HepG2 (cell line): ENCODE measurements at regions not wholly inside any gene's neighbourhood (a gene's known extent, or its start where the extent isn't known, plus 50 kb on each side); places are given as distances from the start of the nearest gene placed in this dataset.

Source experiments
- ATAC-seq: fragments of 200-7000 bp; cut with Tn5 transposase; 3 replicates; pipeline ENCODE4 v1.9.1; 2020; ENCODE audit warnings: mild to moderate bottlenecking, moderate library complexity
- BruUV-seq: library from RNA; stranded (reverse); fragments of 400-500 nt; replicated peaks from 2 replicates; lab custom pipeline; 2021; lab: Mats Ljungman, UMichigan
- CTCF ChIA-PET: fragments of 300-600 bp; formaldehyde crosslinking; extraction: SDS; loops from one replicate; lab custom pipeline; 2021; ENCODE audit warnings: low total read pairs, inconsistent platforms, low intra/inter-chr PET ratio; lab: Yijun Ruan, JAX
- POLR2A ChIA-PET: fragments of 350-600 bp; sonication (Branson Sonifier 250); formaldehyde crosslinking; loops from one replicate; lab custom pipeline; 2020; ENCODE audit warnings: antibody characterized with exemption, inconsistent platforms; lab: Yijun Ruan, JAX
- DNase-seq: peaks from one replicate; pipeline ENCODE4 v3.0.0-alpha.2; 2015; ENCODE audit warnings: low spot score
- FAIRE-seq: peaks from 3 replicates; lab custom pipeline; 2011; peaks lifted over from hg19 to GRCh38; lab: Jason Lieb, UNC
- H2AFZ ChIP-seq: one replicate; pipeline ENCODE4 v1.6.1; 2011; ENCODE audit warnings: low read length, inconsistent platforms
- H3K27ac ChIP-seq: fragments of 300-600 bp; 3 replicates; pipeline ENCODE4 v1.8.0; 2011; ENCODE audit warnings: mixed run types, mild to moderate bottlenecking, mixed read lengths, low read length, inconsistent platforms; ENCODE audit not compliant: insufficient read depth; ENCODE audit errors: extremely low read length
- H3K27me3 ChIP-seq, 2 experiments: fragments of 200-600 bp in 1 of 2; 2 replicates in 1 of 2; 3 replicates in 1 of 2; pipeline versions ENCODE4 v1.6.0 to v1.8.0; 2011; ENCODE audit warnings: low read length in 2 of 2, mild to moderate bottlenecking in 2 of 2, moderate library complexity in 2 of 2, inconsistent platforms in 1 of 2; ENCODE audit not compliant: insufficient read depth in 2 of 2, control insufficient read depth in 1 of 2
- H3K36me3 ChIP-seq, 2 experiments: fragments of 200-600 bp in 1 of 2; replicated peaks in 1 of 2; 2 replicates in 1 of 2; 3 replicates in 1 of 2; pipeline versions ENCODE4 v1.5.1 to v1.8.0; 2011; ENCODE audit warnings: low read length in 2 of 2, inconsistent platforms in 1 of 2; ENCODE audit not compliant: insufficient read depth in 2 of 2, control insufficient read depth in 1 of 2
- H3K4me1 ChIP-seq: 2 replicates; pipeline ENCODE4 v1.5.1; 2012; ENCODE audit warnings: low read length, inconsistent platforms; ENCODE audit not compliant: insufficient read depth
- H3K4me2 ChIP-seq: 2 replicates; pipeline ENCODE4 v1.6.0; 2011; ENCODE audit warnings: low read depth, low read length, inconsistent platforms
- H3K4me3 ChIP-seq, 3 experiments: fragments of 200-600 bp in 1 of 3; sonication (generic), shearing (Covaris generic) in 1 of 3; replicated peaks in 1 of 3; 2 replicates each; pipeline ENCODE4 v1.5.1; 2011 to 2016; ENCODE audit warnings: low read length in 3 of 3, inconsistent platforms in 2 of 3, low read depth in 2 of 3, mild to moderate bottlenecking in 2 of 3, control low read depth in 1 of 3, mixed read lengths in 1 of 3; ENCODE audit not compliant: insufficient read depth in 1 of 3
- H3K79me2 ChIP-seq: one replicate; pipeline ENCODE4 v1.6.1; 2011; ENCODE audit warnings: low read length, inconsistent platforms; ENCODE audit not compliant: insufficient read depth
- H3K9ac ChIP-seq: 2 replicates; pipeline ENCODE4 v1.6.0; 2011; ENCODE audit warnings: mild to moderate bottlenecking, low read depth, low read length, inconsistent platforms; ENCODE audit not compliant: insufficient read depth
- H3K9me3 ChIP-seq: 2 replicates; pipeline ENCODE4 v1.5.1; 2012; ENCODE audit warnings: mild to moderate bottlenecking, low read length
- H4K20me1 ChIP-seq: 2 replicates; pipeline ENCODE4 v1.6.0; 2011; ENCODE audit warnings: inconsistent platforms, mild to moderate bottlenecking, low read length, moderate library complexity; ENCODE audit not compliant: insufficient read depth
- BRD4 ChIP-seq: sonication (generic); formaldehyde crosslinking; IDR thresholded peaks from 2 replicates; pipeline ENCODE4 v1.4.0; 2020; ENCODE audit warnings: missing genetic modification reagents
- FIP1L1 ChIP-seq: fragments of 200-400 bp; formaldehyde crosslinking; IDR thresholded peaks from 2 replicates; pipeline ENCODE4 v1.6.1; 2018; ENCODE audit warnings: low read depth, mild to moderate bottlenecking, low read length, moderate library complexity, borderline replicate concordance; ENCODE audit not compliant: insufficient read depth
- IRF9 ChIP-seq: sonication (generic); formaldehyde crosslinking; IDR thresholded peaks from 2 replicates; pipeline ENCODE4 v1.8.0; 2022; ENCODE audit warnings: missing genetic modification reagents, mild to moderate bottlenecking, borderline replicate concordance
- THRA ChIP-seq: sonication (generic); formaldehyde crosslinking; IDR thresholded peaks from 2 replicates; pipeline ENCODE4 v1.4.0; 2020; ENCODE audit warnings: missing genetic modification reagents, borderline replicate concordance
- YEATS4 ChIP-seq: sonication (generic); formaldehyde crosslinking; IDR thresholded peaks from 2 replicates; pipeline ENCODE4 v1.4.0; 2020; ENCODE audit warnings: missing genetic modification reagents, borderline replicate concordance
- ZNF180 ChIP-seq: sonication (generic); formaldehyde crosslinking; IDR thresholded peaks from 2 replicates; pipeline ENCODE4 v1.4.0; 2020; ENCODE audit warnings: low read depth, missing genetic modification reagents, borderline replicate concordance
- ZNF224 ChIP-seq: sonication (generic); formaldehyde crosslinking; IDR thresholded peaks from 2 replicates; pipeline ENCODE4 v1.5.0; 2020; ENCODE audit warnings: mild to moderate bottlenecking, missing genetic modification reagents
- ZNF512B ChIP-seq: sonication (generic); formaldehyde crosslinking; IDR thresholded peaks from 2 replicates; pipeline ENCODE4 v1.5.1; 2020; ENCODE audit warnings: missing genetic modification reagents, mild to moderate bottlenecking, borderline replicate concordance
- WGBS: methylation state at CpG from one replicate; pipeline ENCODE4 v1.1.6; 2017; ENCODE audit warnings: low lambda C conversion rate; 5-methylcytosine and 5-hydroxymethylcytosine counted together
- in situ Hi-C: cut with HindIII; loops from 2 replicates; pipeline ENCODE4 v1.10.0; 2017; ENCODE audit warnings: low pct_unique_long_range_greater_than_20kb; ENCODE audit not compliant: extremely low pct_ligation_motif_present
- intact Hi-C: fragments of 100-400 bp; cut with micrococcal nuclease; formaldehyde crosslinking; loops from one replicate; pipeline ENCODE4 v1.10.0; 2022; ENCODE audit not compliant: unreplicated experiment

- POLR2A ChIA-PET, result no interaction called here
- Histone ChIP-seq H3K4me1 (no peaks in the 10 kb centered on the region), H3K27me3 (no peaks in the 10 kb centered on the region), H3K4me3 (no peak overlapping the region), H3K79me2 (no peaks in the 10 kb centered on the region), H4K20me1 (no peaks in the 10 kb centered on the region), H3K36me3 (no peaks in the 10 kb centered on the region), H3K9me3 (peaks cover 94% of the 10 kb centered on the region), H3K27ac (no peak overlapping the region), H3K4me2 (no peak overlapping the region), H3K9ac (no peak overlapping the region), H2AFZ (no peak overlapping the region)
- CTCF ChIA-PET, result no interaction called here
- intact Hi-C loops, result no loop called here
- ATAC-seq (no peak), FAIRE-seq (no peak), DNase-seq (no peak)
- TF ChIP-seq BRD4 (CRISPR knock-in tag), result no peak
- TF ChIP-seq ZNF512B (CRISPR knock-in tag), result no peak
- TF ChIP-seq ZNF224, result no peak
- TF ChIP-seq YEATS4 (CRISPR knock-in tag), result no peak
- no peak for TF ChIP-seq ZNF180 (CRISPR knock-in tag)
- no peak for TF ChIP-seq THRA (CRISPR knock-in tag)
- no peak for TF ChIP-seq IRF9
- no peak for TF ChIP-seq FIP1L1
- no TSS peak for BruUV-seq
- WGBS, result 3% methylated on average over 2 of the region's 2 CpGs
- in situ Hi-C loops, result no loop called here
Measured at GRCh38 chr21:25175938-25176337, 431.3 kb downstream of the MRPL39 start.
